ENCODE measurements at regions not wholly inside any gene's neighbourhood (a gene's known extent, or its start where the extent isn't known, plus 50 kb on each side); places are given as distances from the start of the nearest gene placed in this dataset.

DNA sequence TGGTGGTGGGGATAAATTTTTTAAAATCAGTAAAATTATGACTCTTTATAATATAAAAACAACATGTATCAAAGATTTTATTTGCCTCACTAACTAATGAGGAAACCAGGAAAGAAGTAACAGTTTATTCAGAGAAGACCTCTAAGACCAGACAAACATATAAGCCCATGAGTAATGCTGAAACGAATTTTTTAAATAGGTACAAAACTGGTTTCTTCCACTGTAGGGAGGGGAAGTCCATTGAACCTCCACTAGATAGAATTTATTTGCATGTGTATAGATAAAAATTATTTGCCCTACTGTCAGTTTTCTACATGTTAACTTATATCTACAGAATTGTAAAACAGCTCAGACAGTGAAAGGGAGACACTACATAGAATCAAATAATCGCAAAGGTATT is 86.8 kb downstream of the ZC3H11B start:
- no peak for DNase-seq (ENCODE audit: extremely low read depth, low read depth)
- TF ChIP-seq, protein P1, sequence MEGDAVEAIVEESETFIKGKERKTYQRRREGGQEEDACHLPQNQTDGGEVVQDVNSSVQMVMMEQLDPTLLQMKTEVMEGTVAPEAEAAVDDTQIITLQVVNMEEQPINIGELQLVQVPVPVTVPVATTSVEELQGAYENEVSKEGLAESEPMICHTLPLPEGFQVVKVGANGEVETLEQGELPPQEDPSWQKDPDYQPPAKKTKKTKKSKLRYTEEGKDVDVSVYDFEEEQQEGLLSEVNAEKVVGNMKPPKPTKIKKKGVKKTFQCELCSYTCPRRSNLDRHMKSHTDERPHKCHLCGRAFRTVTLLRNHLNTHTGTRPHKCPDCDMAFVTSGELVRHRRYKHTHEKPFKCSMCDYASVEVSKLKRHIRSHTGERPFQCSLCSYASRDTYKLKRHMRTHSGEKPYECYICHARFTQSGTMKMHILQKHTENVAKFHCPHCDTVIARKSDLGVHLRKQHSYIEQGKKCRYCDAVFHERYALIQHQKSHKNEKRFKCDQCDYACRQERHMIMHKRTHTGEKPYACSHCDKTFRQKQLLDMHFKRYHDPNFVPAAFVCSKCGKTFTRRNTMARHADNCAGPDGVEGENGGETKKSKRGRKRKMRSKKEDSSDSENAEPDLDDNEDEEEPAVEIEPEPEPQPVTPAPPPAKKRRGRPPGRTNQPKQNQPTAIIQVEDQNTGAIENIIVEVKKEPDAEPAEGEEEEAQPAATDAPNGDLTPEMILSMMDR (IDR thresholded peaks at IDR 0.05; ENCODE audit: low read depth, low read length): no peak

DNA sequence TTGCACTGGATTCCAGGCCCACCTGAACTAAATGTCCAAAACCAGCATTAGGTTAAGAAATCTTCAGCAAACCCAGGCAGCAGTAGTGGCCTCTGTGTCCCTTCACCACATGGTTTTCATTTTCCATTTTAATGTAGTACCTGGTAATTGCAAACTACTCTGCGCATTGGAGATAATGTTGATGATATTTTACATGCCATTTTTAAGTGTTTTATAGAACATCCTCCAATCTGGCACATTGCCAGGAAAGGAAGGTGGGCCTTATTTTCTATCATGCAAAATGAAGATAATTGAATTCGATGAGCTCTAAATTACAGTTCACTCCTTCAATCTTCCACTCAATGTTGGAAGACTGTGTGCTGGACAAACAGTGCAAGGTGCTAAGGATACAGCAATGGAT is 89.5 kb downstream of the ZC3H11B start:
- TF ChIP-seq, protein P1 (IDR thresholded peaks at IDR 0.05; ENCODE audit: low read depth, low read length): no peak
- no peak for DNase-seq (ENCODE audit: extremely low read depth, low read depth)

DNA sequence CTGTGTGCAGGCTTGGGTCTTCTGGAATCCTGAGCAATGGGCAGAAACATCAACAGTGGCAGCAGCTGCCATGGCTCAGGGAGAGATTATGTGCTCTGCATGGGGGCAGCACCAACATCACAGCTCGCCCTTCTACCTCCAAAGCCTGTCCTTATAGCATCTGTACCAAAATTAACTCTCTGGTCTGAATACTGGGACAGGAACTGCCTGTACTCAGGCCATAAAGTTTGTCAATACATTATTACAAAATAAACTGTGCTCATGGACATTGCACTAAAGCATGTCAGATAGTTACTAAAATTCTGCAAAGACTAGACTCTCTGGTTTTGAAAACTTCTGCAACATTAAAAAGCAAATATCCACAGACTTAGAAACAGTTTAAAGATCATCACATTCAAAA is 91.6 kb downstream of the ZC3H11B start:
- TF ChIP-seq, protein P1 (IDR thresholded peaks at IDR 0.05; ENCODE audit: low read depth, low read length): no peak
- DNase-seq (ENCODE audit: extremely low read depth, low read depth): no peak

DNA sequence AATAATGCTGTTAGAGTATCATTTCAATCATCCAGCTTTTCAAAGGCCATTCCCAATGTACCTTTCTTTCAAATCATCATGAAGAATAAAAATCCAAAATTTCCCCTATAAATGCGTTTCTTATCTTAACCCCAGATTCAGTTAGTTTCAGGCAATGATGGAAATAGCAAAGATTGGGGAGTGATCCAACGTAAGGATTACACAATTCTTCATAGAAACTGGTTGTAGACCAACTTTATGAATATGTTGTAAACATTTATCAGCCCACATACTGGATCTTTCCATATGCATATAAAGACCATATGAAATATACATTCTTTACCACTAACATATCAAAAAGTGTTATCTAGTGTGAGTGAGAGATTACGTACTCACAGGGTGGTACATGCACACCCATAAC is 92.7 kb downstream of the ZC3H11B start:
- no peak for DNase-seq (ENCODE audit: extremely low read depth, low read depth)
- TF ChIP-seq, protein P1 (IDR thresholded peaks at IDR 0.05; ENCODE audit: low read depth, low read length): no peak

DNA sequence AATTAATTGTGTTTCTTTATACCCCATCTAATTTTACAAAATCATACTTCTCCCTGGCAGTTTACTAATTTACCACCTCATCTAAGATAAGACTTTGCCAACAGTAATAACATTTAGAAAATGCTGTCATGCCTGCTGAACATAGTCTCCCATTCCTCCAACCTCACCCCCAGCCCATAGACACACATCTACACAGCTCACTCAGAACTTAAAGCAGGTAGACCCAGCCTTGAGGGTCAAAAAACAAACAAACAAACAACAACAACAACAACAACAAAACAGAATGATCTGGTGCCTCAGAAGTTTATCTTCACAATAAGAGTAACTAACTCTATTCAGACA is 94.0 kb downstream of the ZC3H11B start:
- DNase-seq (ENCODE audit: extremely low read depth, low read depth): no peak
- TF ChIP-seq, protein P1 (IDR thresholded peaks at IDR 0.05; ENCODE audit: low read depth, low read length): no peak

DNA sequence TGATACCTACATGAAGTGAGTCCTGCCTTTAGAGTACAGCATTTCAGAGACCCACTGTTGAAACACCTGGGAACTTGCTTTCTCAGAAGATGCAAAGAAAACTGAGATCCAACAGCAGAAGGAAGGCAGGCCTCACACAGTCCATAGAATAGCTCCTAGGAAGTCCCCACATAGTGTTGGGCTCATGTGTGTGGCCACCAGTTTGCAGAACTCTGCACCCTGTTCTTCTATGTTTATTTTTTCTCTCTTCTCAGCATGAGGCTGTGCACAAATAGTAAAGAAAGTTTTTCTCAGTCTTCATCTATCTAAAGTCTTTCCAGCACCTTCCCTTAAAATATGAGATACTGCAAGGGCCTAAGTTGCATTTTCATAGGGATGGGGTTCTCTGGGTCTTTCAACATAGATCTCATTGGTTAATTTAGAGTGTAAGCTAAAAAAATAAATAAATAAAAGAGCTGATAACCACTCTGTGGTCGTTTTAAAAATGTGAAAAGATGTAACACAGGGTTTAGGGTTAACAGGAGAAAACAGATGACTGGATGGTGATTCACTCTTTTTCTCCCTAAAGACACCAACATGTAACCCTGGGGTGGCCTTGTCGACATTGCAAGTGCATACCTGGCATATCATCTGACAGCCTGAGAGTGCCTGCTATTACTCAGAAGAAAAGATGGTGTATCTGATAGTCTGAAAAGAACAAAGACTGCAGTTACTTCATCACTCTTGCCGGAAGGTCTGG is 94.6 kb downstream of the ZC3H11B start:
- TF ChIP-seq, protein P1 (IDR thresholded peaks at IDR 0.05; ENCODE audit: low read depth, low read length): no peak
- DNase-seq (ENCODE audit: extremely low read depth, low read depth): peak; percentile 52

DNA sequence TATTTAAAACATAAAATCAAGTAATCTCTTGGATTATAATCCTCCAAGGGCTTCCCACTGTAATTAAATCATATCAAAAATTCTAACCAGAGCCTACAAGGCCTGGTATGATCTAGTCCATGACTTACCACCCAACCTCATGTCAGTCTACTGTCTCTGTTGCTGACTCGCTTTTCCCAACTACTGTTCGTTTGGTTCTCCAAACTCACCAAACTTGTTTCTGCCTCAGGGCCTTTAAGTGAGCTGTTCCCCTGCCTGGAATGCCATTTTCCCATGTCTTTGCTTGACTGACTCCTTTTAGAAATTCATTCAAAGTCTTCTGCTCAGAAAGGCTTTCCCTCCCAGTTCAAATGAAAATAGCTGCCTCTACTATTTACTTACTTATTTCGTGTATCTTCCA is 95.9 kb downstream of the ZC3H11B start:
- no peak for DNase-seq (ENCODE audit: extremely low read depth, low read depth)
- TF ChIP-seq, protein P1 (IDR thresholded peaks at IDR 0.05; ENCODE audit: low read depth, low read length): no peak

Measured in AG09319 (cell line).